ENCODE measurements at regions not wholly inside any gene's neighbourhood (a gene's known extent, or its start where the extent isn't known, plus 50 kb on each side); places are given as distances from the start of the nearest gene placed in this dataset.

GRCh38 chr6:113600551-113601339 lies 256.4 kb upstream of the MARCKS start:
- Histone ChIP-seq H3K36me3 (replicated peaks; ENCODE audit: insufficient read depth, low read length) (no peaks in the 10 kb centered on the region), H3K9me3 (replicated peaks; ENCODE audit: insufficient read depth, low read length) (no peaks in the 10 kb centered on the region), H3K27me3 (replicated peaks; ENCODE audit: insufficient read depth, low read length) (no peaks in the 10 kb centered on the region), H3K27ac (ENCODE audit: low read length) (no peak overlapping the region), H2AFZ (ENCODE audit: low read length) (no peak overlapping the region), H3F3A (ENCODE audit: insufficient read depth, low read length) (no peaks in the 10 kb centered on the region), H4K20me1 (ENCODE audit: insufficient read depth, low read length) (no peaks in the 10 kb centered on the region), H3K4me2 (ENCODE audit: low read depth, low read length) (no peak overlapping the region), H3K4me1 (ENCODE audit: low read length) (no peaks in the 10 kb centered on the region), H3K79me2 (ENCODE audit: low read length) (no peaks in the 10 kb centered on the region), H3K4me3 (ENCODE audit: low read length) (no peak overlapping the region), H3K9me2 (replicated peaks; ENCODE audit: insufficient read depth, low read length) (no peaks in the 10 kb centered on the region), H3K9ac (ENCODE audit: low read length) (no peak overlapping the region)
- TF ChIP-seq CTCF (IDR thresholded peaks at IDR 0.05; ENCODE audit: low read length) (no peak), EZH2 (optimal IDR thresholded peaks at IDR 0.05; ENCODE audit: low read depth, low read length) (no peak), EZH2phosphoT487 (IDR thresholded peaks at IDR 0.05; ENCODE audit: low read length) (no peak)
- DNase-seq, result no peak

GRCh38 chr6:113607821-113608545 lies 249.2 kb upstream of the MARCKS start:
- DNase-seq, result no peak
- Histone ChIP-seq H4K20me1 (ENCODE audit: insufficient read depth, low read length) (no peaks in the 10 kb centered on the region), H3K4me2 (ENCODE audit: low read depth, low read length) (no peak overlapping the region), H3K27ac (ENCODE audit: low read length) (no peak overlapping the region), H3K9ac (ENCODE audit: low read length) (no peak overlapping the region), H3K4me3 (ENCODE audit: low read length) (no peak overlapping the region), H2AFZ (ENCODE audit: low read length) (no peak overlapping the region), H3K36me3 (replicated peaks; ENCODE audit: insufficient read depth, low read length) (no peaks in the 10 kb centered on the region), H3K9me2 (replicated peaks; ENCODE audit: insufficient read depth, low read length) (no peaks in the 10 kb centered on the region), H3K4me1 (ENCODE audit: low read length) (no peaks in the 10 kb centered on the region), H3F3A (ENCODE audit: insufficient read depth, low read length) (no peaks in the 10 kb centered on the region), H3K79me2 (ENCODE audit: low read length) (no peaks in the 10 kb centered on the region), H3K9me3 (replicated peaks; ENCODE audit: insufficient read depth, low read length) (no peaks in the 10 kb centered on the region), H3K27me3 (replicated peaks; ENCODE audit: insufficient read depth, low read length) (no peaks in the 10 kb centered on the region)
- TF ChIP-seq EZH2phosphoT487 (IDR thresholded peaks at IDR 0.05; ENCODE audit: low read length), result no peak
- TF ChIP-seq CTCF (IDR thresholded peaks at IDR 0.05; ENCODE audit: low read length), result no peak
- TF ChIP-seq EZH2 (optimal IDR thresholded peaks at IDR 0.05; ENCODE audit: low read depth, low read length), result no peak

- Histone ChIP-seq H3K27me3 (replicated peaks; ENCODE audit: insufficient read depth, low read length) (no peaks in the 10 kb centered on the region), H2AFZ (ENCODE audit: low read length) (no peak overlapping the region), H4K20me1 (ENCODE audit: insufficient read depth, low read length) (no peaks in the 10 kb centered on the region), H3K9ac (ENCODE audit: low read length) (no peak overlapping the region), H3K27ac (ENCODE audit: low read length) (no peak overlapping the region), H3K4me3 (ENCODE audit: low read length) (no peak overlapping the region), H3K36me3 (replicated peaks; ENCODE audit: insufficient read depth, low read length) (no peaks in the 10 kb centered on the region), H3K79me2 (ENCODE audit: low read length) (no peaks in the 10 kb centered on the region), H3K9me2 (replicated peaks; ENCODE audit: insufficient read depth, low read length) (no peaks in the 10 kb centered on the region), H3K4me1 (ENCODE audit: low read length) (no peaks in the 10 kb centered on the region), H3F3A (ENCODE audit: insufficient read depth, low read length) (no peaks in the 10 kb centered on the region), H3K9me3 (replicated peaks; ENCODE audit: insufficient read depth, low read length) (no peaks in the 10 kb centered on the region), H3K4me2 (ENCODE audit: low read depth, low read length) (no peak overlapping the region)
- no peak for TF ChIP-seq EZH2phosphoT487 (IDR thresholded peaks at IDR 0.05; ENCODE audit: low read length)
- no peak for TF ChIP-seq CTCF (IDR thresholded peaks at IDR 0.05; ENCODE audit: low read length)
- TF ChIP-seq EZH2 (optimal IDR thresholded peaks at IDR 0.05; ENCODE audit: low read depth, low read length), result no peak
- no peak for DNase-seq
Measured at GRCh38 chr6:113610377-113610988, 246.7 kb upstream of the MARCKS start.

Measured in MM.1S (cell line).